Fibroblast of the aortic adventitia (primary cell): ENCODE measurements at regions not wholly inside any gene's neighbourhood (a gene's known extent, or its start where the extent isn't known, plus 50 kb on each side); places are given as distances from the start of the nearest gene placed in this dataset.
A peak's percentile ranks its signal among the peaks of the same experiment; 100 is the strongest.
"Not testable (repeated sequence)": the region's sequence is repeated elsewhere in the genome, so short reads cannot be mapped to it uniquely, and the experiment has no call there.

Experiments
- DNase-seq: peaks from one replicate; pipeline ENCODE4 v3.0.0-alpha.2; 2010; ENCODE audit warnings: low read depth
- H3K4me3 ChIP-seq: 2 replicates; pipeline ENCODE4 v1.5.1; 2011; ENCODE audit warnings: low read depth, mild to moderate bottlenecking, control low read depth, low read length, moderate library complexity
- CTCF ChIP-seq: IDR thresholded peaks from 2 replicates; pipeline ENCODE4 v1.5.1; 2011; ENCODE audit warnings: mild to moderate bottlenecking, low read length, control low read depth, inconsistent platforms; ENCODE audit not compliant: insufficient read depth

GRCh38 chr6:79372757-79373156 is 138.3 kb upstream of the HMGN3 start:
- TF ChIP-seq CTCF = no peak
- no peak overlapping the region for H3K4me3 ChIP-seq
- DNase-seq = no peak

- no peak for TF ChIP-seq CTCF
- DNase-seq = no peak
- H3K4me3 ChIP-seq = no peak overlapping the region
These were observed 134.5 kb upstream of the HMGN3 start for GRCh38 chr6:79369026-79369425.

GRCh38 chr6:79363441-79363840 is 129.0 kb upstream of the HMGN3 start:
- not testable (repeated sequence) for DNase-seq, H3K4me3 ChIP-seq

- not testable (repeated sequence) for DNase-seq, H3K4me3 ChIP-seq
These were observed 126.6 kb upstream of the HMGN3 start for GRCh38 chr6:79361074-79361473.

- H3K4me3 ChIP-seq = no peak overlapping the region
- TF ChIP-seq CTCF = no peak
- no peak for DNase-seq
These were observed 118.7 kb upstream of the HMGN3 start for GRCh38 chr6:79353226-79353625.

- H3K4me3 ChIP-seq = no peak overlapping the region
- DNase-seq = no peak
- TF ChIP-seq CTCF = no peak
These were observed 104.0 kb upstream of the HMGN3 start for GRCh38 chr6:79338493-79338892.

GRCh38 chr6:79335133-79335674 is 100.7 kb upstream of the HMGN3 start:
- TF ChIP-seq CTCF = no peak
- H3K4me3 ChIP-seq = no peak overlapping the region
- no peak for DNase-seq

GRCh38 chr6:79334674-79335073 is 100.2 kb upstream of the HMGN3 start:
- H3K4me3 ChIP-seq = no peak overlapping the region
- peak; percentile 8 for DNase-seq
- TF ChIP-seq CTCF = no peak
